Hematopoietic multipotent progenitor cell (in vitro differentiated cells): ENCODE measurements at regions not wholly inside any gene's neighbourhood (a gene's known extent, or its start where the extent isn't known, plus 50 kb on each side); places are given as distances from the start of the nearest gene placed in this dataset.

Experiments used
- DNase-seq, 3 donors: peaks; one replicate each; pipeline ENCODE4 v3.0.0-alpha.2; 2011 to 2015; ENCODE audit warnings: low read depth in 2 of 3, low spot score in 2 of 3

DNA sequence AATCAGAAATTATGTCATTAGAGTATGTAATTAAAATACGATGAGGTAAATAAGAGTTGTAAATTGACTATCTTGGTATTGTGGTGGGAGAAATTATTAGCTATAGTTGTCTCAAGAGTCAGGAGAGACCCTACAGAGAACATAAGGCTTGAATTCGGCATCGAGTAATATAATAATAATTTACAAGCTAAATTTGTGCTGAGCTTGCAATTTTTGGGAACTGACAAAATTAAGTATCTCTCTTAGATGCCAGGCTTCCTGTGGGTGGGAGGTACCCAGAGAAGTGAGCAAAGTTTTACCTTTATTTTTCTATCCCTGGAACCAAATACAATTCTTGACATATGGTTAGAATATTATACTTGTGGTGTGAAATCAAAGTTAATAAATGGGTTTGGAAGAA, 1637.0 kb downstream of the EFNB2 start:
- no peak for DNase-seq

DNA sequence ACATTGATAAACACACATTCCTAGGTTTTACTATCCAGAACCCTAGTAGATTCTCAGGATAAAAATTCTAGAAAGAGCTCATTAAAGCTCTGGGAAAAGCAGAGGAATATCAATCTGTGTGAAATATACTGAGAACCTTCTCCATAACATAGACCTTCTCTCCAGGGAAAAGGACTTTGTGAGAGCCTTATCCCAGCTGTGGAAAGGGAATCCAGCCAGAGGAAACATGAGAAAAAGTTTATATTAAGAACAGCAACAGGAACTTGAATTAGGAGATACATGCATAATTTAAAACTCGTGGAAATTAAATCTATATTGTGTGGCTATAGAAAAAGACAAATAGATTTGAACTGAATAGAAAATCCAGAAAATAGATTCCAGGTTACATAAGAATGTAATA, 1639.9 kb downstream of the EFNB2 start:
- DNase-seq, result no peak

DNA sequence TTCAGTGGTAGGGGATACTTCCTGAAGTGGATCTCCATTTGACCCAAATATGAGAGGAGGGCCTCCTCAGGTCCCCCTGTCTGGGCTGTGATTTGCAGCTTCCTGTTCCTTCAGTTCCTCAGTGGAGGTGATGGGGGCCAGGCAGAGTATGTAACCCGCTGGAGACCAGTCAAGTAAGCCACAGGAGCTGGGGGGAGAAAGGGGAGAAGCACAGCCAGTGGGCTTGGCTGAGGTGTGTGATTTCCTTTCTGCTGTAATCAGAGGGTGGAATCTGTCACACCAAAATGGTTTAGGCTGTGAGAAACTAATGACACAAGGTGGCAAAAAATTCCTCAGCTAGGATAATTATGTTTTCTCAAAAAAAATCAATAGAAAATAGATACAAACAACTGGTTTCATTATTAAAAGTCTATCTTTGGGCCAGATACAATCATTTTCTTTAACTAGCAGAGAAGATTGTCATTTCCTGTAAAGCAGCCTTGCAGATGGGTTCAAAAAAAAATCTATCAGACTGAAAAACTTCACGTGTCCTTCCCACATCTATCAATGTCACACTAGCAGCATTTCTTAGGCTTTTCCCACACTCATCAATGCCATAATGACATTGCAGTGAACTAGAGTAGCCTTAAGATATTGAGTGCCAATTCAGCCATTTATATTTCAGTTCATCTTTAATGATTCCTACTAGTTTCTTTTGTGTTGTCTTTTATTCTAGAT, 1660.3 kb downstream of the EFNB2 start:
- DNase-seq, result peak in 1 of 3 donors; percentile 18

DNA sequence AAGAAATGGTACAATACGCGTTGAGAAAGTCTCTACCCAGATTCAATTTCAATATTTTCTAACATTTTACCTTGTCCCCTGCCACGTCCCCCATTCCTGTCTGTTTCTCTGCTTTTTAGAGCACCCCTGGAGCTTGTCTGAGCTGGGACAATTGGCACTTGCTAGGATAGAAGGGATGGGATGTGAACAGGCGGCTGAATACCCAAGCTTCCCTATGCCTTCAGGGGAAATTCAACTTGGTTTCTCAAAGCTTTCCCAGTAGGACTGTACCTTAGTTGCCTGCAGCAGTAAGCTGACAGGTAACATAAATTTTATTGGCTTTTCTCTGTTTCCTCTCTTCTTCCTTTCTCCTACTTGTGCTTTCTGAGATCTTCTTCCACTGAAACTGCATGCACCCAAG, 1663.3 kb downstream of the EFNB2 start:
- no peak for DNase-seq

DNA sequence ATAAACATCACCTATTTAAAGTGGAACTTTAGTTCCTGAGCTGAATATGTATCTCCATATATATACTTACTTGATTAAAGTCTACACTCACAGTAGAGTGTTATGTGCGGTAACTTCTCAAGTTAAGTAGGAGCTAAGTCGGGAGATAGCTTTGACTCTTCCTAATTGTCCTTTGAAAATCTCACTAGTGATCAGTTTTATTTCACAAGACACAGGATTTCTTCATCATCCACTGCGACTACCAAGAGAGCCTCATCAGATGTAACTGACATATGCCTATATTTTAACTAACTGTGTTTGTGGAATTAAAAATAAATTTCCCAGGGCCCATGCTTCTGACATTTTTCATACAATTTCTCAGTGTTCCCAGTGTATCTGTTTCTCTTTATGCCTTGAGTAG, 1664.0 kb downstream of the EFNB2 start:
- no peak for DNase-seq

DNA sequence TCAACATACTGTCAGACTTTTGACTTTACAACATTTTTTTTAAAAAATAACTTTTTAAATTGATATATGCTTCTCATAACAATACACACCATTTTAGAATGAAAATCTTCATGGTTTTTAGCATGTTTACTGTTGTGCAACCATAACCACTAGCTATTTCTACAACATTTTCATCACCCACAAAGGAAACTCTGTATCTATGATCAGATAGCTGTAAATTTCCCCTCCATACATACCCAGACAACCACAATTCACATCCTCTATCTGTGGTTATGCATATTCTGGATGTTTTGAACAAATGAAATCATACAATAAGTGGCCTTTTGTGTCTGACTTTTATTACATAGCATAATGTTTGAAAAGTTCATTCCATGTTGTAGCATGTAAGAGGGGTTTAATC, 1666.0 kb downstream of the EFNB2 start:
- DNase-seq, result peak in 1 of 3 donors; percentile 16

DNA sequence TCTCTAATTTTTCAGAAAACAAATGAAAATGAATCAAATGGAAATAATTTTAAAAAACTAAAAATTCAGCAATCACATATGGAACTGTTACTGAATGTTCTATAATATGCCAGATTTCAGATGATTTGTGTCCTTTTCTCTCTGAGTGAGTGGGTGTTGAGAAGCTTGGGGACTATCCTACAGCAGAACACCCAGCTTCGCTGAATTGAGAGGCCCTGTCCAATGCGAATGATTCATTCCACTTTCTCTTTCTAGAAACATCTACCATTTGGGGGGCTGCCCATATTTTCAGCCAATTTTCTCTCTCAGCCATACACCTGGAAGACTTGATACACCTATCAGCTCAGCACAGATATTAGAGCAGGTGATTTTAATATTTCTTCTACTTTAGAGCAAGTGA, 1666.7 kb downstream of the EFNB2 start:
- DNase-seq, result no peak

DNA sequence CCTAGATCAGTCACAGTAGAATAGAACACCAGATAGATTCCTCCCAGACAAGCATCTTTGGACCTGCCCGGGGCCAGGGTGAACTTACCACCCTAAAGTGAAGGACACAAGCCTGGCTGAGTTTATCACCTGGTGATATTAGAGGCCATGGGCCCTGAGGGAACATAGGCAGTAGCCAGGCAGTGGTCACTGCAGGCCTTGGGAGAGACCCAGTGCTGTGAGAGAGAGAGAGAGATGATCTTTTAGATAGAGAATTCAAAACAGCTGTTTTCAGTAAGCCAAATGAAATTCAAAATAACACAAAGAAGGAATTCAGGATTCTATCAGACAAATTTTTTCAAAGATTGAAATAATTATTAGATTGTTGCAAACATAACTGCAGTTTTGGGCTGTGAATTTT, 1679.9 kb downstream of the EFNB2 start:
- DNase-seq, result no peak

DNA sequence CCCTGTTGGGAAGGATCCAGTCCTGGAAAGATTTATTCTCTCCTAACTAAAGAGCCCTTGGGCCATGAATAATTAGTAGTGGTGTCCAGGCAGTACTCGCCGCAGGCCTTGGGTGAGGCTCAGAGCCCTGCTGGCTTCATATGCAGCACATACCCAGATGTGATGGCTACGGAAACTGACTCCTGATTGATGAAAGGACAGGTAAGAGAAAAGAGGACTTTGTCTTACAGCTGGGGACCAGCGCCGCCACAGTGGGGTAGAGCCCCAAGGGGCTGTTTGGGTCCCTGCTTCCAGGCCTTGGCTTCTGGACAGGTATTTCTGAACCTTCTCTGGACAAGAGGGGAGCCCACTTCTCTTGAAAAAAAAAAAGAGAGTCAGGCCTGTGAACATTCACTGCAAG, 1680.8 kb downstream of the EFNB2 start:
- DNase-seq, result no peak

DNA sequence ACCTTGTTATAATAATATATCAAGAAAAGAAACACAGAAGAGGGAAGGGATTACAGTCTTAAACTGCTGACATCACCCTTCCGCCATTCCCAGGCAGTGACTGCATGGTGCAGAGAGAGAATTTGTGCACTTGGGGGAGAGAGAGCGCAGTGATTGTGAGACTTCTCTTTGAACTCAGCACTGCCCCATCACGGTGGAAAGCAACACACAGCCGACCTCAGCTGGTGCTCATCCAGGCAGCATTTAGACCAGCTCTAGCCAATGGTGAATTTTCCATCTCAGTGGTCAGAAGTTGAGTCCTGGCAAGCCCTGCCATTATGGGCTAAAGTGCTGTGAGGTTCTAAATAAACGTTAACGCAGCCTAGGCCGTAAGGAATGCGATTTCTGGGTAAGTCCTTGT, 1681.5 kb downstream of the EFNB2 start:
- DNase-seq, result no peak

DNA sequence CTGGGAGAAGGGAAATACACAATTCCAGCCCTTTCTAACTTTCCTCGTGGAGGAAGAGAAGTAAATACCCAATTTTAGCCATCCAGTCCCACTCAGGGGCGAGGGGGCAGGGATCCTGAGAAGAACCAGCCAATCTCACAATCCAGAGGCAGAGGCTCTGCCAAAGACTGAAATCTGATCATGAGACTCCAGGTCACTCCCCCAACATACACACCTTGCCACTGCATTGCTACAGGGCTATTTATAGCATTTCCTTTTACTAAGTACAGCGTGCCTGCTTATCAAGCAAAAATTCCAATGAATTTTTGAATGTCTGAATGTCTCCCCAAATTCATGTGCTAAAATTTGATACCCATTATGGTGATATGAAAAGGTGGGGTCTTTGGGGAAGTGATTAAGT, 1687.5 kb downstream of the EFNB2 start:
- DNase-seq, result no peak

DNA sequence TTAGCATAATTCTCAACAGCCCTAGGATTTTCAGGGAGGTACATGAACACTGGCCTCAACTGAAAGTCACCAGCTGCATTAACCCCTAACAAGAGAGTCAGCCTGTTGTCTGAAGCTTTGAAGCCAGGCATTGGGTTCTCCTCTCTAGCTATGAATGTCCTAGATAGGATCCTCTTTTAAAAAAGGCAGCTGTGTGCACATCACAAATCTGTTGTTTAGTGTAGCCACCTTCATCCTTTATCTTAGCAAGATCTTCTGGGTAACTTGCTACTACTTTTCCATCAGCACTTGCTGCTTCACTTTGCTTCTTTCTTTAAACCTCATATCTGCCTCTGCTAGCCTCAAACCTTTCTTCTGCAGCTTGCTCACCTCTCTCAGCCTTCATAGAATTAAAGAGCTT, 1692.1 kb downstream of the EFNB2 start:
- no peak for DNase-seq

DNA sequence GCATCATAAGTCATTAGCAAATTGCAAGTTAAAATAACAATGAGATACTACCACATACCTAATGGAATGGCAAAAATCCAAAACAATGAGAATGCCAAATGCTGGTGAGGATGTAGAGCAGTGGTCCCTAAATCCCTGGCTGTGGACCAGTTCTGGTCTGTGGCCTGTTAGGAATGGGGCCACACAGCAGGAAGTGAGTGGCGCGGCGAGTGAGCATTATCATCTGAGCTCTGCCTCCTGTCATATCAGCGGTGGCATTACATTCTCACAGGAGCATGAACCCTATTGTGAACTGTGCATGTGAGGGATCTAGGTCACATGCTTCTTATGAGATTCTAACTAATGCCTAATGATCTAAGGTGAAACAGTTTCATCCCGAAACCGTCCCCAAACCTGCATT, 1694.4 kb downstream of the EFNB2 start:
- DNase-seq, result no peak

DNA sequence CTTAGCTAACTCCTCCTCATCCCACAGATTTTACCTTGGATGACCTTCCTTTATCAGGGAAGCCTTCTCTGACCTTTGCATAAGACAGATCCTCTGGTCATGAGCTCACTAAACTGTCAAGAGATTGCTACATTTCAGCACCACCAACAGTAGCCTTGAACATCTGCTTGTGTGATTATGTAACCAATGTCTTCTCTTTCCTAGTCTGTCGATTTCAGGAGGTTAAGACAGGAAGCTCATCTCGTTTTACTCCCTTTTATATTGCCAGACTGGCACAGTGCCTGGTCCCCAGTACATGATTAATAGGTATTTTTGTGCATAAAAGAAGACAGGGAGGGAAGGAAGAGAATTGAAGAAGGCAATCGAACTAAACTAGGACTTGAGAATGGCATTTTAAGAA, 1697.7 kb downstream of the EFNB2 start:
- no peak for DNase-seq

DNA sequence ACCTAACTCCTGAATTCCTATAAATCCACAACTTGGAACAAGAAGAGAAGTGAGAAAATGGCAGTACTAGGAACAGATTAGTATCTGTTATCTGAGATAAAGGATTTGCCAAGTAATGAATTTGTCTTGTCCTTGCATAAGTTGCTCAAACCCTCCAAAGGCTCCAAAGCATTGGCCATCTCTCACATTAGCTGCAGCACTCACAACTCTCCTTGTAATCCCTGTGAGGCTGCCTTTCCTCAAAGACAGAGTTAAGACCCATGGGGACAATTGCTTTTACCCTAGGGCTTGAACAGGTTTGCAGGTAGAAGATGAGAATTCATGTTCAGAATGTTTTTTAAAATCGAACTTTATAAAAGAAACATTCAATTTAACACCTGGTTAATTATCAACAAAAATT, 1702.2 kb downstream of the EFNB2 start:
- DNase-seq, result no peak

DNA sequence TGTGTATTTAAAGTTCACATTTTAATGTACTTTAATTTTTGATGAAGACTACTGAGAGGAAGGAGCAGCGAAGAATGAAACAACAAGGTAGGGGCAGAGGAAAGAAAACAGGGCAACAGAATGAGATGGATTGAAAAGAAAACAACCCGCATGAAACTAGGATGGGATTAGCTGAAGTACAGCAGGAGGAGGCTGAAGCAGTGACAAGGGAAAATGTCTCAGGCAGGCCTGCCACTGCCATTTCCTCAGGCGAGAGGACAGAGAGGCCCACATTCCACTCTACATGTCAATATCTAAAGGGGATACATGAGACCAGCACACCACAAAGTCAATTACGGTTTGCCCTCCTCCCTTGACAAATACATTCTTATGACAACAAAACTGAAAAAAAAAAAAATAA, 1703.2 kb downstream of the EFNB2 start:
- no peak for DNase-seq

DNA sequence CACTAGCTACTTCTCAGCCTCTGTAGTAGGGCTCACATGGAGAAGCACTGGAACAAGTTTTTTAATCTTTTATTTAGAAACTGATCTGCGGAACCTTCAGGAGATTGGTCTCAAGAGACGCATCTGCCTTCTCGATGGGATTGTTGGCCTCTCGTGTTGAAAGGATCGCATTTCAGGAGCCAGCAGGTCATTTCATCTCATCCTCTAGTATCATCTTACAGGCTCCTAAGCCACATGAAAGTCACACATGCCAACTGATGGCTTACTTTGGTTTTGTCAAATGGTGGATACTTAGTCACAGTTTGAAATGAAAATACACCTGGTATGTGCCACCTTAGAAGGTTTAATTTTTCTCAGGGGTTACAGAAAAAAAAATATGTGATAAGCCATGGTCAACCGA, 1703.6 kb downstream of the EFNB2 start:
- DNase-seq, result no peak

DNA sequence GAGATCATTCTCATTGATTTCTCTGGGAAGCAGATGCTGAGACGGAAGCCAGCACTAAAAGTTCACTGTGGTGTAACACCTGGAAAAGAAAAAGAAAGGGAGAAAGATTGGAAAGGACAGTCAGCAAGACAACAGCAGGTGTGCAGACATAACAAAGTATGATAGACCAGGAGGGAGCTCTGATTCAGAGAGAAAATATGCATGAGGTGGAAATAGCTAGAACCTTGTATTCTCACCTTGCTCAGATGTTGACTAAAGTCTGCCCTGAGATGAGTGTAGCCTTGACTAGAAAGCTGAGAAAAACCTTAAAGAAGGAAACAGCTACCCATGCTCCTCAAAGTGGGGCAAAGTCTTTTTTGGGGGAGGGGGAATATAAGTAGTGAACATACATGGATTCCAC, 1711.8 kb downstream of the EFNB2 start:
- DNase-seq, result no peak

DNA sequence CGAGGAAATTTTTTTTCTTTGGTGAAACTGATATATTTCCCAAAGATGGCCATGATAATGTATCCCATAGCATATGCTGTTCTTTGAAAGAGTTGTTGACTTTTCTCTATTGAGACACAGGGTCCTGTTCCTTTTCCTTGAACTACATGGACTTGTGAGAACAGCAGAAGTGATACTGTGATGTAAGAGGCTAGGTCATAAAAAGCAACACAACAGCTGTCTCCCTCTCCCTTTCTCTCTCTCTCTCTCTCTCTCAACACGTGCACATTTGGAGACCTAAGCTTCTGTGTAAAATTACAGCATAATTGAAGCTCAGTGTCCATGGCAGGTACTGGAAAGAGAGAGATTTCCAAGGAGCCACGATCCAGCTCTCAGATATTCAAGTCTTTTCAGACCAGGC, 1712.4 kb downstream of the EFNB2 start:
- DNase-seq, result no peak

DNA sequence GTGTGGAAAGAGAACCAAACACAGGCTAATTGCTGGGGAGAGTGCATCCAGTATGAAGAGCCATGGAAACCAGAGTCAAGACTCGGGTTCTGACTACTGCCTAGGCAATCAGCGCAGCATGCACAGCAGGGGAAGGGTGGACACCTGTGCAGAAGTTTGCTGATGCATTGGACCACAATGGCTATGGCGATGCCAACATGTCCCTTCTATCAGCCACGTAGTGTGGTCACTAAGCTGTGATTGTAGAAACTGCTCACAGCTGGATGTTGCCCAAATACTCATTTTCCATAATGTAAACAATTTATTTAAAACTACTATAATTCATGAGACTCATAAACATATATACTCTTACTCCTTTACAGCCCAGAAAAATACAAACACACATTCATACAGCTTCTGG, 1718.2 kb downstream of the EFNB2 start:
- no peak for DNase-seq

DNA sequence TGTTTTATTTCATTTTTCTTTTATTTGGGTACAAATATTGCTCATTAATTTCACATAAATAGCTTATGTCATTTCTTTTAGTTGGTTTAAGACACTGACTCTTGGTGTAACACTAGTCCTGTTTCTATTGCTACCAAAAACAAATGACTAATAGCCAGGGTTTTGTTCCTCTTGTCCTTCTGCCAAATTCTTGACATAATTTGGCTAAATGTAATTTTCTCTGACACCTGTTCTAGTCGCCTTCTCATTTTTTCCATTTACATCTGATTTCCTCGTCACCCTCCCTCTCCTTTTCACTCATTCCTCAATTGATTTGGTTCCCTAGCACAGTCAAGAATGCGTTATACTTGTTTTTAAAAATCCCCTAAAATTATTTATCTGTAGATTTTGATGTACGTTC, 1718.7 kb downstream of the EFNB2 start:
- no peak for DNase-seq

DNA sequence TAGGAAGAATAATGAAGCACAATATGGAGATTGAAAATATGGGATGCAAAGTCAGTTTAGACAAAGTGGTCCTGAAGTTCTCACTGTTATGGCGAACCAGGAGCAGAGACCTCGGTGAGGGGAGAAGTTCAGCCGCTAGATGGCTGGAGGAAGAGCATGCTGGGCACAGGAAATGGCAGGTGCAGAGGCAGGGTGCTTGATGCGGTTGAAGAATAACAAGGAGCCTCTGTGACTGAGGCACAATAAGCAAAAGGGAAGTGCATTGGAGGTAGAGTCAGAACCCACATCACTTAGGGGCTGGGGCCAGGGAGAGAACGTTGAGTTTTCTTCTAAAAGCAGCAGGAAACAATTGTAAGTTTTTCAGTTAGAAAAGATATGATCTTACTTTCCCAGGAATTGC, 1725.2 kb downstream of the EFNB2 start:
- DNase-seq, result no peak

DNA sequence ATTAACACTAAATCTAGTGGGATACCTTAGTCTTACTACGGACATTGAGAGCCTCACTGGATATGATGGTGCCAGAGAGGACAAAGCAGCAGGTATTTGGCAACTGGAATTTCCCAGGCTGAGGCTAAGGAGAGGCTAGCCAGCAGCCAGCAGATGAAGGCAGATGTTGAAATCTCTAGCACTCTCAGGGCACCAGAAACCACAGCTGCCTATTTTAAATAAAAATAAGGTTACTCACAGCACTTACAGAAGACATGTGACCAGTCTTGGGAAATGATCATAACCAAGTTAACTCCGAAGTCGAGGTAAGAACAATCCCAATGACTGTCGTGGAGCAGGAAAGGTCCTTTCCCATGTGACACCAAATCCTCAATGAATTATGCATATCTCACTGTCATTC, 1726.0 kb downstream of the EFNB2 start:
- DNase-seq, result no peak
